SHP77 treated with DMSO at 0.1 percent for 48 hours (cell line): ENCODE measurements at regions not wholly inside any gene's neighbourhood (a gene's known extent, or its start where the extent isn't known, plus 50 kb on each side); places are given as distances from the start of the nearest gene placed in this dataset.
"Not testable (repeated sequence)": the region's sequence is repeated elsewhere in the genome, so short reads cannot be mapped to it uniquely, and the experiment has no call there.

ENCODE experiments used
- DNase-seq: peaks from one replicate; lab custom pipeline; 2025; lab: John Stamatoyannopoulos, UW

- no peak for DNase-seq
Measured at GRCh38 chr1:103469801-103470200, 55.7 kb upstream of the RNPC3 start.

GRCh38 chr1:103467100-103467499, 58.4 kb upstream of the RNPC3 start:
- DNase-seq, result no peak

- peak; percentile 2 for DNase-seq
Measured at GRCh38 chr1:103461161-103462105, 64.1 kb upstream of the RNPC3 start.

GRCh38 chr1:103460511-103460910, 65.0 kb upstream of the RNPC3 start:
- DNase-seq, result no peak

GRCh38 chr1:103459346-103459745, 66.2 kb upstream of the RNPC3 start:
- DNase-seq, result no peak

GRCh38 chr1:103457886-103458455, 67.5 kb upstream of the RNPC3 start:
- no peak for DNase-seq

GRCh38 chr1:103448560-103448959, 76.9 kb upstream of the RNPC3 start:
- no peak for DNase-seq

GRCh38 chr1:103447471-103447870, 78.0 kb upstream of the RNPC3 start:
- no peak for DNase-seq

GRCh38 chr1:103441342-103441741, 84.2 kb upstream of the RNPC3 start:
- no peak for DNase-seq

GRCh38 chr1:103436568-103437100, 88.9 kb upstream of the RNPC3 start:
- DNase-seq, result not testable (repeated sequence)

GRCh38 chr1:103435443-103435842, 90.1 kb upstream of the RNPC3 start:
- DNase-seq, result no peak

GRCh38 chr1:103424650-103425049, 100.8 kb upstream of the RNPC3 start:
- no peak for DNase-seq

- no peak for DNase-seq
Measured at GRCh38 chr1:103416681-103417286, 108.7 kb upstream of the RNPC3 start.

GRCh38 chr1:103387898-103388297, 137.6 kb upstream of the RNPC3 start:
- DNase-seq, result no peak

- no peak for DNase-seq
Measured at GRCh38 chr1:103373991-103374390, 151.5 kb upstream of the RNPC3 start.

GRCh38 chr1:103372866-103373265, 152.6 kb upstream of the RNPC3 start:
- no peak for DNase-seq

- DNase-seq, result no peak
Measured at GRCh38 chr1:103371234-103371633, 154.3 kb upstream of the RNPC3 start.

GRCh38 chr1:103367186-103367585, 158.3 kb upstream of the RNPC3 start:
- no peak for DNase-seq

GRCh38 chr1:103365860-103366569, 159.5 kb upstream of the RNPC3 start:
- no peak for DNase-seq

- no peak for DNase-seq
Measured at GRCh38 chr1:103363008-103363365, 162.5 kb upstream of the RNPC3 start.

- no peak for DNase-seq
Measured at GRCh38 chr1:103362348-103363007, 163.0 kb upstream of the RNPC3 start.

GRCh38 chr1:103353391-103353790, 172.1 kb upstream of the RNPC3 start:
- DNase-seq, result no peak
